Caco-2 (cell line): ENCODE measurements at regions not wholly inside any gene's neighbourhood (a gene's known extent, or its start where the extent isn't known, plus 50 kb on each side); places are given as distances from the start of the nearest gene placed in this dataset.
A peak's percentile ranks its signal among the peaks of the same experiment; 100 is the strongest.

Experiments
- BruUV-seq: library from RNA; stranded (reverse); fragments of 400-500 nt; replicated peaks from 2 replicates; lab custom pipeline; 2021; lab: Mats Ljungman, UMichigan
- CTCF ChIA-PET: fragments of 300-600 bp; sonication (Branson Sonifier 250); formaldehyde crosslinking; loops from one replicate; lab custom pipeline; 2022; ENCODE audit warnings: antibody characterized with exemption; lab: Charles Lee
- POLR2A ChIA-PET: fragments of 300-600 bp; sonication (Branson Sonifier 250); formaldehyde crosslinking; loops from one replicate; lab custom pipeline; 2022; ENCODE audit warnings: antibody characterized with exemption; lab: Charles Lee
- DNase-seq, 2 experiments: peaks; one replicate each; pipeline versions ENCODE4 v3.0.0 to v3.0.0-alpha.2; 2020 to 2022
- H3K27me3 ChIP-seq: replicated peaks from 2 replicates; pipeline ENCODE4 v1.6.0; 2011; ENCODE audit warnings: low read length; ENCODE audit not compliant: control insufficient read depth, insufficient read depth
- H3K36me3 ChIP-seq: 2 replicates; pipeline ENCODE4 v1.5.1; 2011; ENCODE audit warnings: low read length; ENCODE audit not compliant: control insufficient read depth, insufficient read depth
- H3K4me1 ChIP-seq: fragments of 250-450 bp; sonication (Bioruptor Pico); 2 replicates; pipeline ENCODE4 v1.5.1; 2020; ENCODE audit warnings: mild to moderate bottlenecking
- H3K4me3 ChIP-seq: 2 replicates; pipeline ENCODE4 v1.5.1; 2011; ENCODE audit warnings: low read depth, mild to moderate bottlenecking, control low read depth, low read length
- H3K9me3 ChIP-seq: fragments of 250-450 bp; sonication (Bioruptor Pico); 2 replicates; pipeline ENCODE4 v1.5.1; 2020; ENCODE audit warnings: mild to moderate bottlenecking, moderate library complexity
- H3K27ac Mint-ChIP-seq: one replicate; pipeline ENCODE4 v1.8.0; 2022; ENCODE audit warnings: mixed read lengths; ENCODE audit not compliant: unreplicated experiment
- H3K27me3 Mint-ChIP-seq: one replicate; pipeline ENCODE4 v1.8.0; 2022; ENCODE audit warnings: mixed read lengths; ENCODE audit not compliant: insufficient read depth, unreplicated experiment
- H3K36me3 Mint-ChIP-seq: one replicate; pipeline ENCODE4 v1.8.0; 2022; ENCODE audit warnings: mild to moderate bottlenecking, mixed read lengths; ENCODE audit not compliant: insufficient read depth, unreplicated experiment
- H3K4me1 Mint-ChIP-seq: one replicate; pipeline ENCODE4 v1.8.0; 2022; ENCODE audit warnings: low read depth, mixed read lengths; ENCODE audit not compliant: unreplicated experiment
- H3K4me3 Mint-ChIP-seq: one replicate; pipeline ENCODE4 v1.8.0; 2022; ENCODE audit warnings: mild to moderate bottlenecking, moderate library complexity, mixed read lengths; ENCODE audit not compliant: unreplicated experiment
- H3K9me3 Mint-ChIP-seq: one replicate; pipeline ENCODE4 v1.8.0; 2022; ENCODE audit warnings: mixed read lengths; ENCODE audit not compliant: unreplicated experiment
- intact Hi-C: fragments of 100-400 bp; cut with micrococcal nuclease; formaldehyde crosslinking; loops from one replicate; pipeline ENCODE4 v1.10.0; 2022; ENCODE audit not compliant: unreplicated experiment
- TF ChIP-seq, protein P1 (sequence below), 2 experiments: fragments of 200-600 bp in 1 of 2; IDR thresholded peaks; 1 replicate in 1 of 2; 2 replicates in 1 of 2; pipeline versions ENCODE4 v1.5.1 to v1.8.0; 2011 to 2022; ENCODE audit warnings: antibody characterized with exemption in 1 of 2, control low read depth in 1 of 2, inconsistent platforms in 1 of 2, low read depth in 1 of 2, low read length in 1 of 2, mild to moderate bottlenecking in 1 of 2, moderate library complexity in 1 of 2; ENCODE audit not compliant: insufficient read depth in 1 of 2, severe bottlenecking in 1 of 2, unreplicated experiment in 1 of 2

DNA sequence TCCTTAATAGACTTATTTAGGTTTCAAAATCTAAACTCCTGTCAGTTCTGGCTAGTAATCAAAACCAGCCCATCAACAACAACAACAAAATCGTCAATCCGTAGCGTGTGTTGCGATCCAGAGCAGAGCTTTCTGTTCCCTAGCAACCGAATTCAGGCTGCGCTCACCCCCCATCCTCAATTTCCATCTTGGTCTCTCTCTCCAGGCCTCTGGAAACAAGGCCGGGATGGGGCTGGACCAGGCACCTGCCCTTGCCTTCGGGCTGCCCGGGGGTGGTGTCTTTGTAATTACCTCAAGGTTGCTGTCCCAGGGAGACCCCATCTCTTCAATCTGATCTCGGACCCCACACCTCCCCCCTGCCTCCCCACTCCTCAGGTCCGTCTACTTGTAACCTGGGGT is 1341.5 kb downstream of the BRD1 start:
- no peaks in the 10 kb centered on the region for H3K4me1 ChIP-seq
- CTCF ChIA-PET: no interaction called here
- BruUV-seq: no TSS peak
- TF ChIP-seq, protein P1, sequence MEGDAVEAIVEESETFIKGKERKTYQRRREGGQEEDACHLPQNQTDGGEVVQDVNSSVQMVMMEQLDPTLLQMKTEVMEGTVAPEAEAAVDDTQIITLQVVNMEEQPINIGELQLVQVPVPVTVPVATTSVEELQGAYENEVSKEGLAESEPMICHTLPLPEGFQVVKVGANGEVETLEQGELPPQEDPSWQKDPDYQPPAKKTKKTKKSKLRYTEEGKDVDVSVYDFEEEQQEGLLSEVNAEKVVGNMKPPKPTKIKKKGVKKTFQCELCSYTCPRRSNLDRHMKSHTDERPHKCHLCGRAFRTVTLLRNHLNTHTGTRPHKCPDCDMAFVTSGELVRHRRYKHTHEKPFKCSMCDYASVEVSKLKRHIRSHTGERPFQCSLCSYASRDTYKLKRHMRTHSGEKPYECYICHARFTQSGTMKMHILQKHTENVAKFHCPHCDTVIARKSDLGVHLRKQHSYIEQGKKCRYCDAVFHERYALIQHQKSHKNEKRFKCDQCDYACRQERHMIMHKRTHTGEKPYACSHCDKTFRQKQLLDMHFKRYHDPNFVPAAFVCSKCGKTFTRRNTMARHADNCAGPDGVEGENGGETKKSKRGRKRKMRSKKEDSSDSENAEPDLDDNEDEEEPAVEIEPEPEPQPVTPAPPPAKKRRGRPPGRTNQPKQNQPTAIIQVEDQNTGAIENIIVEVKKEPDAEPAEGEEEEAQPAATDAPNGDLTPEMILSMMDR (IDR thresholded peaks at IDR 0.05; ENCODE audit: insufficient read depth in 1 of 2, low read depth in 1 of 2, low read length in 1 of 2, severe bottlenecking in 1 of 2, unreplicated experiment in 1 of 2): no peak
- POLR2A ChIA-PET: no interaction called here
- H3K36me3 ChIP-seq: no peaks in the 10 kb centered on the region
- no peak overlapping the region for H3K27ac Mint-ChIP-seq
- no peak overlapping the region for H3K4me3 Mint-ChIP-seq
- H3K4me1 Mint-ChIP-seq: no peaks in the 10 kb centered on the region
- H3K9me3 ChIP-seq: no peaks in the 10 kb centered on the region
- intact Hi-C loops: no loop called here
- no peaks in the 10 kb centered on the region for H3K9me3 Mint-ChIP-seq
- H3K4me3 ChIP-seq: no peak overlapping the region
- peaks cover 5% of the 10 kb centered on the region for H3K27me3 Mint-ChIP-seq
- DNase-seq: no peak
- no peaks in the 10 kb centered on the region for H3K27me3 ChIP-seq
- no peaks in the 10 kb centered on the region for H3K36me3 Mint-ChIP-seq

DNA sequence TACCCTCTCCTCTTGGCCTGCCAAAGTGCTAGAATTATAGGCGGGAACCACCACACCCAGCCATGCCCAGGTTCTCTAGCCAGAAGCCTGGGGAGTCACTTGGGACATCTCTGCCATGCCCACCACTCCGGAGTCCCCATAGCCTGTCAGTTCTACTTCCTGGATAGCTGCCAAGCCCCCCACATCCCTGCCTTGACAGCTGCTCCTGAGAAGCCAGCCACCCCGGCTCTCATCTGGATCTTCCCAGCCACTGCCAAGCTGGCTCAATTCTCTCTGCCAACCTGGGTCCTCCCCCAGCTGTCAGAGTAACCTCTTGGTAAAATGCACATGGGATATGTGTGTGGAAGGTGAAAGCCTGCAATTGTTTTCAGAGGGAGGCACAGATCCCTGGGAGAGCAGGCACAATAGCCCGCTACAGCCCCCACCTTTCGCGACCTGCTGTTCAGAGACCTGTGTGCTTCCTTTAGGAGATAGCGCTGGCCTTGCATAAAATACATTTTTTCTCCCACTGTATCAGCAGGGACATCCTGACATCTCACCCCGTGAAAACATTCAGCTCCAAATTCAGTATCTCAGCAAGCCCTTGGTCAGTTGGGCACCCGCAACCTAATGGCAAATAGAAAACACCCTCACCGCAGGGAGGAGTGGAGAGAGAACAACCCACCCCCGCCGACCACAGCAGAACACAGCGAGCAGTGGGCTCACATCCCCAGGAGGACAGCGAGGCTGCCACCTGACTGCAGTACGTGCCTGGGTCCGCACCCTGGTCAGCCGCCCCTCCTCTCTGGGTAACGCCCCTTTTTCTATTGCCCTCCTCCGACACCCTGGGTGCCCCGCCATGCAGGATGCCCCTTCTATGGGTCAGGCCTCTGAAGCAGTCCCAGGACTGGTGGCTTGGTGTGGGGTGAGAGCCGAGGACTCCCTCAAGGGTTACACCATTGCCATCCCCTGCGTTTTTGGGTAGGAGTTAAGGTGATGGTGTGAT is 1342.2 kb downstream of the BRD1 start:
- DNase-seq: peak in 1 of 2 experiments; percentile 9
- Mint-ChIP-seq H3K27me3 (peaks cover 5% of the 10 kb centered on the region), H3K9me3 (no peaks in the 10 kb centered on the region), H3K4me3 (no peak overlapping the region), H3K4me1 (no peaks in the 10 kb centered on the region), H3K27ac (no peak overlapping the region), H3K36me3 (no peaks in the 10 kb centered on the region)
- no peaks in the 10 kb centered on the region for H3K9me3 ChIP-seq
- TF ChIP-seq, protein P1 (IDR thresholded peaks at IDR 0.05; ENCODE audit: insufficient read depth in 1 of 2, low read depth in 1 of 2, low read length in 1 of 2, severe bottlenecking in 1 of 2, unreplicated experiment in 1 of 2): no peak
- H3K27me3 ChIP-seq: no peaks in the 10 kb centered on the region
- ChIA-PET POLR2A (no interaction called here), CTCF (no interaction called here)
- H3K4me3 ChIP-seq: no peak overlapping the region
- no TSS peak for BruUV-seq
- intact Hi-C loops: no loop called here
- H3K36me3 ChIP-seq: no peaks in the 10 kb centered on the region
- H3K4me1 ChIP-seq: no peaks in the 10 kb centered on the region

DNA sequence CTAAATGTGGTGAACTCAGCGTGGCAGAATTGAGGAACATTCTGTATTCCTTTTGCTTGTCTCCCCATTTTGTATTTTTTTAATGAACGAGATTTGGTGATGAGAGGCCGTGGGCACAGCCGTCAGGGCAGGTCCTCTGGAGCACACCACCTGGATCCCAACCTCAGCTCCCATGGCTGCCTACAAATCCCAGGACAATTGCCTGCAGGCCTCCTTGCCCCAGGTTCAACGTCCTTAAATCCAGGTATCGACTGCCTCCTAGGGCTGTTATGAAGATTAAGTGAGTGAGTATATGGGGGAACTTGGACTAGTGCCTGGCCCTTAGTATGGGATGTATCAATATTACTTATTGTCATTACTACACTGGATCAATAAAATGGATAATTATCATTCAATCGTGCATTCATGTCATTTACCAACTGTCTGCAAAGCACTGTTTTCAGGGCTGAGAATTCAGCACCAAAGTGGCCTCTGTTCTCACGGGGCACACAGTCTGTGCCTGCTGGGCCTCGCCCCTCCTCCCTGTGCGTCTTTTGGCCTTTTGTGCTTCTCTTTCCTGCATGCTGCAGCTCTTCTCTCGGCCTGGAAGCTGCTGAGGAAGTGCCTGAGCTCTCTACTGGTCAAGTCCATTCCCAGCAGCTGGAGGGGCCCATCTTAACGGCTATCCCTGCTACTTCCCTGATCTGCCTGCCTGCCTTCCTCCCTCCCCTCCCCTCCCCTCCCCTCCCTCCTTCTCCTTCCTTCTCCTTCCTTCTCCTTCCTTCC is 1343.7 kb downstream of the BRD1 start:
- H3K36me3 ChIP-seq: no peaks in the 10 kb centered on the region
- H3K27ac Mint-ChIP-seq: no peak overlapping the region
- H3K4me3 Mint-ChIP-seq: no peak overlapping the region
- H3K9me3 Mint-ChIP-seq: no peaks in the 10 kb centered on the region
- H3K9me3 ChIP-seq: no peaks in the 10 kb centered on the region
- no peak overlapping the region for H3K4me3 ChIP-seq
- H3K4me1 ChIP-seq: no peaks in the 10 kb centered on the region
- peaks cover 5% of the 10 kb centered on the region for H3K27me3 Mint-ChIP-seq
- intact Hi-C loops: no loop called here
- no peaks in the 10 kb centered on the region for H3K4me1 Mint-ChIP-seq
- TF ChIP-seq, protein P1 (IDR thresholded peaks at IDR 0.05; ENCODE audit: insufficient read depth in 1 of 2, low read depth in 1 of 2, low read length in 1 of 2, severe bottlenecking in 1 of 2, unreplicated experiment in 1 of 2): no peak
- POLR2A ChIA-PET: no interaction called here
- no peaks in the 10 kb centered on the region for H3K27me3 ChIP-seq
- peak in 1 of 2 experiments; percentile 23 for DNase-seq
- BruUV-seq: no TSS peak
- CTCF ChIA-PET: no interaction called here
- no peaks in the 10 kb centered on the region for H3K36me3 Mint-ChIP-seq
